DOHH2 (cell line): ENCODE measurements at regions not wholly inside any gene's neighbourhood (a gene's known extent, or its start where the extent isn't known, plus 50 kb on each side); places are given as distances from the start of the nearest gene placed in this dataset.

Experiments
- CTCF ChIP-seq: fragments of 200-600 bp; sonication (generic); IDR thresholded peaks from one replicate; pipeline ENCODE4 v1.5.1; 2014; ENCODE audit warnings: antibody characterized with exemption, mild to moderate bottlenecking, low read depth, low read length; ENCODE audit not compliant: poor library complexity, severe bottlenecking
- EZH2phosphoT487 ChIP-seq: fragments of 200-600 bp; sonication (generic); IDR thresholded peaks from 2 replicates; pipeline ENCODE4 v1.6.1; 2017; ENCODE audit warnings: borderline replicate concordance, mild to moderate bottlenecking, antibody characterized with exemption, low read length, moderate library complexity, mixed read lengths

GRCh38 chr4:133969202-133969848 lies 232.3 kb downstream of the PABPC4L start:
- TF ChIP-seq CTCF (no peak), EZH2phosphoT487 (no peak)
